A673 (cell line): ENCODE measurements at regions not wholly inside any gene's neighbourhood (a gene's known extent, or its start where the extent isn't known, plus 50 kb on each side); places are given as distances from the start of the nearest gene placed in this dataset.

Source experiments
- BruUV-seq: library from RNA; stranded (reverse); fragments of 400-500 nt; replicated peaks from 2 replicates; lab custom pipeline; 2021; lab: Mats Ljungman, UMichigan
- CTCF ChIA-PET: fragments of 300-600 bp; sonication (Branson Sonifier 250); formaldehyde crosslinking; loops from one replicate; lab custom pipeline; 2022; ENCODE audit warnings: antibody characterized with exemption; lab: Charles Lee
- POLR2A ChIA-PET: fragments of 300-600 bp; sonication (Branson Sonifier 250); formaldehyde crosslinking; loops from one replicate; lab custom pipeline; 2022; ENCODE audit warnings: antibody characterized with exemption; ENCODE audit not compliant: low non-redundant PET; lab: Charles Lee
- DNase-seq: peaks from one replicate; pipeline ENCODE4 v3.0.0-alpha.2; 2015; ENCODE audit warnings: low spot score
- H3K27ac ChIP-seq: fragments of 200-600 bp; sonication (generic); 2 replicates; pipeline ENCODE4 v1.5.1; 2016; ENCODE audit warnings: mixed run types, low read depth, mild to moderate bottlenecking, mixed read lengths, antibody characterized with exemption, low read length; ENCODE audit not compliant: poor library complexity, severe bottlenecking
- H3K27me3 ChIP-seq: fragments of 200-600 bp; sonication (generic); replicated peaks from 2 replicates; pipeline ENCODE4 v1.6.1; 2017; ENCODE audit warnings: mixed run types, low read depth, mild to moderate bottlenecking, mixed read lengths, antibody characterized with exemption, low read length; ENCODE audit not compliant: insufficient read depth, poor library complexity
- H3K36me3 ChIP-seq: fragments of 200-600 bp; sonication (generic); 2 replicates; pipeline ENCODE4 v1.6.1; 2016; ENCODE audit warnings: mixed run types, mild to moderate bottlenecking, mixed read lengths, antibody characterized with exemption, low read length; ENCODE audit not compliant: insufficient read depth, poor library complexity, severe bottlenecking
- H3K4me1 ChIP-seq: fragments of 200-600 bp; sonication (generic); 2 replicates; pipeline ENCODE4 v1.6.1; 2017; ENCODE audit warnings: mixed run types, mild to moderate bottlenecking, mixed read lengths, antibody characterized with exemption, low read length; ENCODE audit not compliant: insufficient read depth, poor library complexity, severe bottlenecking
- H3K4me3 ChIP-seq: fragments of 200-600 bp; sonication (generic); 2 replicates; pipeline ENCODE4 v1.5.1; 2016; ENCODE audit warnings: low read depth, mixed run types, mild to moderate bottlenecking, mixed read lengths, low read length; ENCODE audit not compliant: poor library complexity, severe bottlenecking
- H3K9me3 ChIP-seq: fragments of 200-600 bp; sonication (generic); 2 replicates; pipeline ENCODE4 v1.6.1; 2016; ENCODE audit warnings: mixed run types, low read depth, mild to moderate bottlenecking, mixed read lengths, antibody characterized with exemption, low read length; ENCODE audit not compliant: poor library complexity, severe bottlenecking
- CTCF ChIP-seq: fragments of 300-800, 200-600 bp; sonication (generic); conservative IDR thresholded peaks from 2 replicates; pipeline ENCODE4 v1.5.1; 2017; ENCODE audit warnings: low read depth, mild to moderate bottlenecking, antibody characterized with exemption, low read length, moderate library complexity, mixed read lengths
- EZH2 ChIP-seq: fragments of 200-600 bp; sonication (generic); IDR thresholded peaks from 2 replicates; pipeline ENCODE4 v1.6.1; 2017; ENCODE audit warnings: borderline replicate concordance, low read depth, mild to moderate bottlenecking, mixed read lengths, antibody characterized with exemption, low read length; ENCODE audit not compliant: poor library complexity, severe bottlenecking
- intact Hi-C: fragments of 100-400 bp; cut with micrococcal nuclease; formaldehyde crosslinking; loops from one replicate; pipeline ENCODE4 v1.10.0; 2022; ENCODE audit not compliant: unreplicated experiment

DNA sequence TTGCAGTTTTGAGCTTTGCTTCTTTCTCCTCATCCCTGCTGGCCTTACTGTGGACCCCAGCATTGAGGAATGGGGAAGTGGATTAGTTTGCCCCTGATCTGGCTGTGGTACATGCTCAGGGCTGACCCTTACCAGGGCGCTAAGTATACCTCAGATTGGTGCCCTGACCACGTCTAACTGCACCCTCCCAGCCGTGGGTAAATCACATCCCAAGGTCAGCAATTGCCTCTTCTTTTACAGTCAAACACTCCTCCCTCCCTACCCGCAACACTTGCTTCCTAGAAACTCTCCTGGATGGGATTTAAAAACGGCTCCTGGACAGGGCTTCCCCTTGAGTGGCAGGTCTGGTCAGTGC is 437.9 kb downstream of the NR2F2 start:
- H3K9me3 ChIP-seq = no peaks in the 10 kb centered on the region
- ChIA-PET POLR2A (no interaction called here), CTCF (no interaction called here)
- DNase-seq = no peak
- no TSS peak for BruUV-seq
- H3K27me3 ChIP-seq = no peaks in the 10 kb centered on the region
- H3K27ac ChIP-seq = no peak overlapping the region
- TF ChIP-seq EZH2 (no peak), CTCF (no peak)
- H3K4me1 ChIP-seq = no peaks in the 10 kb centered on the region
- H3K36me3 ChIP-seq = no peaks in the 10 kb centered on the region
- H3K4me3 ChIP-seq = no peak overlapping the region
- intact Hi-C loops = loop anchor here (5.0 kb wide), 1 partner anchor 59 kb away; no protein-coding TSS in a partner anchor

GRCh38 chr15:96771035-96771434 is 440.5 kb downstream of the NR2F2 start:
- BruUV-seq = no TSS peak
- intact Hi-C loops = no loop called here
- CTCF ChIA-PET = no interaction called here
- no peak for DNase-seq
- Histone ChIP-seq H3K9me3 (no peaks in the 10 kb centered on the region), H3K36me3 (no peaks in the 10 kb centered on the region), H3K4me3 (no peak overlapping the region), H3K27ac (no peak overlapping the region), H3K27me3 (no peaks in the 10 kb centered on the region), H3K4me1 (no peaks in the 10 kb centered on the region)
- POLR2A ChIA-PET = no interaction called here
- TF ChIP-seq CTCF (no peak), EZH2 (no peak)

- Histone ChIP-seq H3K4me3 (no peak overlapping the region), H3K36me3 (no peaks in the 10 kb centered on the region), H3K4me1 (peaks cover 5% of the 10 kb centered on the region), H3K27ac (no peak overlapping the region), H3K9me3 (no peaks in the 10 kb centered on the region), H3K27me3 (no peaks in the 10 kb centered on the region)
- ChIA-PET POLR2A (no interaction called here), CTCF (no interaction called here)
- TF ChIP-seq EZH2 (no peak), CTCF (no peak)
- intact Hi-C loops = no loop called here
- no peak for DNase-seq
- no TSS peak for BruUV-seq
These were observed 443.7 kb downstream of the NR2F2 start for GRCh38 chr15:96774216-96774615.
